ENCODE measurements at regions not wholly inside any gene's neighbourhood (a gene's known extent, or its start where the extent isn't known, plus 50 kb on each side); places are given as distances from the start of the nearest gene placed in this dataset.

GRCh38 chr13:110826861-110827672 lies 87.8 kb downstream of the ANKRD10 start:
- TF ChIP-seq ZNF746 (CRISPR knock-in tag; IDR thresholded peaks at IDR 0.05) (no peak), SALL2 (CRISPR knock-in tag; IDR thresholded peaks at IDR 0.05) (no peak), KDM2A (CRISPR knock-in tag; IDR thresholded peaks at IDR 0.05; ENCODE audit: borderline replicate concordance, low read depth) (no peak), ZFP82 (CRISPR knock-in tag; IDR thresholded peaks at IDR 0.05; ENCODE audit: borderline replicate concordance) (no peak), ZNF251 (CRISPR knock-in tag; IDR thresholded peaks at IDR 0.05) (no peak)

Measured in HepG2 (cell line).